SK-N-SH (cell line): ENCODE measurements at regions not wholly inside any gene's neighbourhood (a gene's known extent, or its start where the extent isn't known, plus 50 kb on each side); places are given as distances from the start of the nearest gene placed in this dataset.

Experiments used
- CTCF ChIA-PET: fragments of 300-600, 350-600 bp; formaldehyde crosslinking; extraction: SDS; loops from one replicate; lab custom pipeline; 2021; lab: Yijun Ruan, JAX
- POLR2A ChIA-PET: fragments of 350-600 bp; sonication (Branson Sonifier 250); formaldehyde crosslinking; extraction: SDS; loops from one replicate; lab custom pipeline; 2020; ENCODE audit warnings: antibody characterized with exemption, inconsistent platforms; lab: Yijun Ruan, JAX
- DNase-seq: peaks from one replicate; pipeline ENCODE4 v3.0.0; 2012
- H2AFZ ChIP-seq: fragments of 200-600 bp; sonication (generic); 2 replicates; pipeline ENCODE4 v1.8.1; 2016; ENCODE audit warnings: antibody characterized with exemption, mild to moderate bottlenecking, low read depth
- H3F3A ChIP-seq: fragments of 200-600 bp; sonication (generic); replicated peaks from 2 replicates; pipeline ENCODE3; 2016; ENCODE audit warnings: antibody characterized with exemption, mild to moderate bottlenecking; ENCODE audit not compliant: insufficient read depth
- H3K27ac ChIP-seq, 2 experiments: fragments of 200-500 bp in 1 of 2; fragments of 200-600 bp in 1 of 2; sonication (Bioruptor generic) in 1 of 2; sonication (generic), shearing (Covaris generic) in 1 of 2; 2 replicates each; pipeline versions ENCODE4 v1.5.1 to v1.6.1; 2014 to 2016; ENCODE audit warnings: low read depth in 2 of 2, inconsistent platforms in 1 of 2, low read length in 1 of 2, mild to moderate bottlenecking in 1 of 2, mixed read lengths in 1 of 2
- H3K27me3 ChIP-seq: fragments of 200-600 bp; sonication (generic), shearing (Covaris generic); 2 replicates; pipeline ENCODE4 v1.6.1; 2016; ENCODE audit warnings: mixed run types; ENCODE audit not compliant: insufficient read depth
- H3K36me3 ChIP-seq, 2 experiments: fragments of 200-500 bp in 1 of 2; fragments of 200-600 bp in 1 of 2; sonication (Bioruptor generic) in 1 of 2; sonication (generic) in 1 of 2; replicated peaks in 1 of 2; 2 replicates each; pipeline versions ENCODE3 to v1.5.1; 2014 to 2016; ENCODE audit warnings: low read length in 1 of 2, mild to moderate bottlenecking in 1 of 2; ENCODE audit not compliant: insufficient read depth in 2 of 2, control insufficient read depth in 1 of 2
- H3K4me1 ChIP-seq, 2 experiments: fragments of 200-500 bp in 1 of 2; fragments of 200-600 bp in 1 of 2; sonication (Bioruptor generic) in 1 of 2; sonication (generic), shearing (Covaris generic) in 1 of 2; 2 replicates each; pipeline versions ENCODE4 v1.5.1 to v1.6.1; 2014 to 2016; ENCODE audit warnings: low read depth in 1 of 2, low read length in 1 of 2, mixed run types in 1 of 2; ENCODE audit not compliant: insufficient read depth in 2 of 2, control insufficient read depth in 1 of 2
- H3K4me2 ChIP-seq: fragments of 200-600 bp; sonication (generic), shearing (Covaris generic); 2 replicates; pipeline ENCODE4 v1.6.1; 2017; ENCODE audit warnings: mixed run types
- H3K4me3 ChIP-seq, 2 experiments: fragments of 200-500 bp in 1 of 2; fragments of 200-600 bp in 1 of 2; sonication (Bioruptor generic) in 1 of 2; sonication (generic), shearing (Covaris generic) in 1 of 2; 2 replicates each; pipeline versions ENCODE4 v1.5.1 to v1.8.1; 2014 to 2016; ENCODE audit warnings: low read depth in 2 of 2, inconsistent platforms in 1 of 2, low read length in 1 of 2, mild to moderate bottlenecking in 1 of 2, mixed read lengths in 1 of 2, moderate library complexity in 1 of 2
- H3K79me2 ChIP-seq: fragments of 200-600 bp; sonication (generic); 2 replicates; pipeline ENCODE4 v1.8.1; 2017; ENCODE audit warnings: mild to moderate bottlenecking; ENCODE audit not compliant: insufficient read depth
- H3K9ac ChIP-seq: fragments of 200-600 bp; sonication (generic); 2 replicates; pipeline ENCODE4 v1.6.1; 2017; ENCODE audit warnings: mixed run types
- H3K9me2 ChIP-seq: fragments of 200-600 bp; sonication (generic); 2 replicates; pipeline ENCODE4 v1.6.1; 2017; ENCODE audit warnings: mixed run types
- H3K9me3 ChIP-seq: fragments of 200-600 bp; sonication (generic); 2 replicates; pipeline ENCODE4 v1.6.1; 2017; ENCODE audit warnings: mixed run types, mild to moderate bottlenecking, moderate library complexity
- H4K20me1 ChIP-seq: fragments of 200-600 bp; sonication (generic); 2 replicates; pipeline ENCODE4 v1.6.1; 2017; ENCODE audit warnings: mild to moderate bottlenecking, mixed run types; ENCODE audit not compliant: insufficient read depth
- CHD2 ChIP-seq: fragments of 150-350 bp; IDR thresholded peaks from 2 replicates; pipeline ENCODE4 v1.6.1; 2018; ENCODE audit warnings: low read length; ENCODE audit not compliant: partially characterized antibody
- ELF1 ChIP-seq: IDR thresholded peaks from 2 replicates; pipeline ENCODE4 v1.4.0; 2012
- EZH2phosphoT487 ChIP-seq: fragments of 200-600 bp; sonication (generic); IDR thresholded peaks from 2 replicates; pipeline ENCODE4 v1.6.1; 2017; ENCODE audit warnings: low read depth, mixed run types, mild to moderate bottlenecking, antibody characterized with exemption, moderate library complexity, borderline replicate concordance
- FOXJ3 ChIP-seq: sonication (generic); formaldehyde crosslinking; IDR thresholded peaks from 2 replicates; pipeline ENCODE4 v1.5.1; 2020; ENCODE audit warnings: mild to moderate bottlenecking, missing genetic modification reagents
- JUND ChIP-seq: IDR thresholded peaks from 2 replicates; pipeline ENCODE4 v1.4.0; 2012
- MEF2A ChIP-seq: IDR thresholded peaks from 2 replicates; pipeline ENCODE4 v1.4.0; 2012; ENCODE audit warnings: low read depth, borderline replicate concordance
- NFIC ChIP-seq: IDR thresholded peaks from 2 replicates; pipeline ENCODE4 v1.4.0; 2012; ENCODE audit warnings: borderline replicate concordance
- NRF1 ChIP-seq: IDR thresholded peaks from 2 replicates; pipeline ENCODE4 v1.6.1; 2012; ENCODE audit warnings: low read depth, mild to moderate bottlenecking, low read length
- RAD21 ChIP-seq: IDR thresholded peaks from 2 replicates; pipeline ENCODE4 v1.6.1; 2012; ENCODE audit warnings: mild to moderate bottlenecking, low read length
- RCOR1 ChIP-seq: fragments of 150-350 bp; IDR thresholded peaks from 2 replicates; pipeline ENCODE4 v1.6.1; 2017; ENCODE audit warnings: antibody characterized with exemption, low read length
- TAF1 ChIP-seq: IDR thresholded peaks from 2 replicates; pipeline ENCODE4 v1.6.1; 2012; ENCODE audit warnings: low read depth, mild to moderate bottlenecking, low read length, moderate library complexity, borderline replicate concordance
- YY1 ChIP-seq: IDR thresholded peaks from 2 replicates; pipeline ENCODE4 v1.4.0; 2012; ENCODE audit warnings: low read depth, mild to moderate bottlenecking
- WGBS: methylation state at CpG from one replicate; pipeline ENCODE4 v1.1.6; 2017; ENCODE audit warnings: low lambda C conversion rate; 5-methylcytosine and 5-hydroxymethylcytosine counted together
- TF ChIP-seq, protein P1 (sequence below): IDR thresholded peaks from 2 replicates; pipeline ENCODE4 v1.6.1; 2012; ENCODE audit warnings: mild to moderate bottlenecking, low read depth, low read length, moderate library complexity
- TF ChIP-seq, protein P2 (sequence below): IDR thresholded peaks from 2 replicates; pipeline ENCODE4 v1.4.0; 2012; ENCODE audit warnings: low read depth
- TF ChIP-seq, protein P3 (sequence below): fragments of 200-600 bp; sonication (generic); IDR thresholded peaks from 2 replicates; pipeline ENCODE4 v1.6.1; 2017; ENCODE audit warnings: antibody characterized with exemption, mild to moderate bottlenecking, moderate library complexity

DNA sequence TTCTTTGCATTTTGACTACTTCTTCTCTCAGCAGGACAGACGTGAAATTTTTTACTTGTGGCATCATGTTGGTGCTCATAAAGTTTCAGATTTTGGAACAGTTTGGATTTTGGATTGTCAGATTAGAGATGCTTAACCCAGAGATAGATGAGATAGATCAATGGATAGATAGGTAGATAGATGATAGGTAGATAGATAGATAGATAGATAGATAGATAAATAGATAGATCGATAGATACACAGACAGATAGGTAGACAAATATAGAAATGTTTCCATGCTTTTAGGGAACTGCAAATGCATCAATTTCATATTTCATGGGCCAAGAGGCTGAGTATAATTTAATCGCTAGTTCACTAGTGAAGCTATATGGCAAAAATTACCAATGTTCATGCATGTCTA, 981.5 kb upstream of the ADGRB3 start (continued):
- TF ChIP-seq NRF1 (no peak), MEF2A (no peak)
- TF ChIP-seq, all 33 proteins: peak for 0

DNA sequence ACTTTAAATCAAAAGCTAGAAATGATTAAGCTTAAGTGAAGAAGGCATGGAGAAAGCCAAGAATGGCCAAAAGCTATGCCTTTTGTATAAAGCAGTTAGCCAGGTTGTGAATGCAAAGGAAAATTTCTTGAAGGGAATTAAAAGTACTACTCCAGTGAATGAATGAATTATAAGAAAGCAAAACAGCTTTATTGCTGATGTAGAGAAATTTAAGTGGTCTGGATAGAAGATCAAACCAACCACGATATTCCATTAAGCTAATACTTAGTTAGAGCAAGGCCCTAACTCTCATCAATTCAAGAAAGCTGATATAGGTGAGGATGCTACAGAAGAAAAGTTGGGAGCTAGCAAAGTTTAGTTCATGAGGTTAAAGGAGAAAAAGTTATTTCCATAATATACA, 988.5 kb upstream of the ADGRB3 start:
- Histone ChIP-seq H3K4me3 (no peak overlapping the region), H3K27ac (no peak overlapping the region), H3K9me3 (no peaks in the 10 kb centered on the region), H2AFZ (no peak overlapping the region), H3K79me2 (no peaks in the 10 kb centered on the region), H3K36me3 (no peaks in the 10 kb centered on the region), H3K4me1 (no peaks in the 10 kb centered on the region), H3K9ac (no peak overlapping the region), H3K4me2 (no peak overlapping the region), H3K9me2 (no peaks in the 10 kb centered on the region), H3F3A (no peaks in the 10 kb centered on the region), H3K27me3 (no peaks in the 10 kb centered on the region), H4K20me1 (no peaks in the 10 kb centered on the region)
- DNase-seq, result no peak
- WGBS, result 19% methylated on average over 1 of the region's 1 CpG
- TF ChIP-seq, protein P1, sequence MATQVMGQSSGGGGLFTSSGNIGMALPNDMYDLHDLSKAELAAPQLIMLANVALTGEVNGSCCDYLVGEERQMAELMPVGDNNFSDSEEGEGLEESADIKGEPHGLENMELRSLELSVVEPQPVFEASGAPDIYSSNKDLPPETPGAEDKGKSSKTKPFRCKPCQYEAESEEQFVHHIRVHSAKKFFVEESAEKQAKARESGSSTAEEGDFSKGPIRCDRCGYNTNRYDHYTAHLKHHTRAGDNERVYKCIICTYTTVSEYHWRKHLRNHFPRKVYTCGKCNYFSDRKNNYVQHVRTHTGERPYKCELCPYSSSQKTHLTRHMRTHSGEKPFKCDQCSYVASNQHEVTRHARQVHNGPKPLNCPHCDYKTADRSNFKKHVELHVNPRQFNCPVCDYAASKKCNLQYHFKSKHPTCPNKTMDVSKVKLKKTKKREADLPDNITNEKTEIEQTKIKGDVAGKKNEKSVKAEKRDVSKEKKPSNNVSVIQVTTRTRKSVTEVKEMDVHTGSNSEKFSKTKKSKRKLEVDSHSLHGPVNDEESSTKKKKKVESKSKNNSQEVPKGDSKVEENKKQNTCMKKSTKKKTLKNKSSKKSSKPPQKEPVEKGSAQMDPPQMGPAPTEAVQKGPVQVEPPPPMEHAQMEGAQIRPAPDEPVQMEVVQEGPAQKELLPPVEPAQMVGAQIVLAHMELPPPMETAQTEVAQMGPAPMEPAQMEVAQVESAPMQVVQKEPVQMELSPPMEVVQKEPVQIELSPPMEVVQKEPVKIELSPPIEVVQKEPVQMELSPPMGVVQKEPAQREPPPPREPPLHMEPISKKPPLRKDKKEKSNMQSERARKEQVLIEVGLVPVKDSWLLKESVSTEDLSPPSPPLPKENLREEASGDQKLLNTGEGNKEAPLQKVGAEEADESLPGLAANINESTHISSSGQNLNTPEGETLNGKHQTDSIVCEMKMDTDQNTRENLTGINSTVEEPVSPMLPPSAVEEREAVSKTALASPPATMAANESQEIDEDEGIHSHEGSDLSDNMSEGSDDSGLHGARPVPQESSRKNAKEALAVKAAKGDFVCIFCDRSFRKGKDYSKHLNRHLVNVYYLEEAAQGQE, result no peak
- TF ChIP-seq CHD2 (no peak), ELF1 (no peak), RAD21 (no peak), TAF1 (no peak)
- TF ChIP-seq, protein P2, sequence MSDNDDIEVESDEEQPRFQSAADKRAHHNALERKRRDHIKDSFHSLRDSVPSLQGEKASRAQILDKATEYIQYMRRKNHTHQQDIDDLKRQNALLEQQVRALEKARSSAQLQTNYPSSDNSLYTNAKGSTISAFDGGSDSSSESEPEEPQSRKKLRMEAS, result no peak
- TF ChIP-seq, protein P3, sequence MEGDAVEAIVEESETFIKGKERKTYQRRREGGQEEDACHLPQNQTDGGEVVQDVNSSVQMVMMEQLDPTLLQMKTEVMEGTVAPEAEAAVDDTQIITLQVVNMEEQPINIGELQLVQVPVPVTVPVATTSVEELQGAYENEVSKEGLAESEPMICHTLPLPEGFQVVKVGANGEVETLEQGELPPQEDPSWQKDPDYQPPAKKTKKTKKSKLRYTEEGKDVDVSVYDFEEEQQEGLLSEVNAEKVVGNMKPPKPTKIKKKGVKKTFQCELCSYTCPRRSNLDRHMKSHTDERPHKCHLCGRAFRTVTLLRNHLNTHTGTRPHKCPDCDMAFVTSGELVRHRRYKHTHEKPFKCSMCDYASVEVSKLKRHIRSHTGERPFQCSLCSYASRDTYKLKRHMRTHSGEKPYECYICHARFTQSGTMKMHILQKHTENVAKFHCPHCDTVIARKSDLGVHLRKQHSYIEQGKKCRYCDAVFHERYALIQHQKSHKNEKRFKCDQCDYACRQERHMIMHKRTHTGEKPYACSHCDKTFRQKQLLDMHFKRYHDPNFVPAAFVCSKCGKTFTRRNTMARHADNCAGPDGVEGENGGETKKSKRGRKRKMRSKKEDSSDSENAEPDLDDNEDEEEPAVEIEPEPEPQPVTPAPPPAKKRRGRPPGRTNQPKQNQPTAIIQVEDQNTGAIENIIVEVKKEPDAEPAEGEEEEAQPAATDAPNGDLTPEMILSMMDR, result no peak
- POLR2A ChIA-PET, result no interaction called here
- CTCF ChIA-PET, result interaction anchor here (0.8 to 1.0 kb wide), 2 partner anchors 17 to 461 kb away, joined by 3 read pairs; no protein-coding TSS in a partner anchor

GRCh38 chr6:67643281-67643680, 991.8 kb upstream of the ADGRB3 start:
- 35% methylated on average over 1 of the region's 1 CpG for WGBS
- Histone ChIP-seq H3F3A (no peaks in the 10 kb centered on the region), H3K9ac (no peak overlapping the region), H3K9me3 (no peaks in the 10 kb centered on the region), H3K36me3 (no peaks in the 10 kb centered on the region), H3K4me2 (no peak overlapping the region), H4K20me1 (no peaks in the 10 kb centered on the region), H3K79me2 (no peaks in the 10 kb centered on the region), H2AFZ (no peak overlapping the region), H3K9me2 (no peaks in the 10 kb centered on the region), H3K4me1 (no peaks in the 10 kb centered on the region), H3K27ac (no peak overlapping the region), H3K4me3 (no peak overlapping the region), H3K27me3 (no peaks in the 10 kb centered on the region)
- DNase-seq, result no peak
- ChIA-PET CTCF (no interaction called here), POLR2A (no interaction called here)
- no peak for TF ChIP-seq JUND
- TF ChIP-seq NRF1, result no peak
- no peak for TF ChIP-seq NFIC
- no peak for TF ChIP-seq EZH2phosphoT487
- TF ChIP-seq YY1, result no peak
- TF ChIP-seq RCOR1, result no peak
- TF ChIP-seq FOXJ3, result no peak
